Keratinocyte (primary cell): ENCODE measurements at regions not wholly inside any gene's neighbourhood (a gene's known extent, or its start where the extent isn't known, plus 50 kb on each side); places are given as distances from the start of the nearest gene placed in this dataset.
A peak's percentile ranks its signal among the peaks of the same experiment; 100 is the strongest.

Source experiments
- DNase-seq: peaks from one replicate; pipeline ENCODE4 v3.0.0-alpha.2; 2011; ENCODE audit warnings: low read depth, missing footprints, low spot score
- FAIRE-seq: peaks from 2 replicates; lab custom pipeline; 2011; peaks lifted over from hg19 to GRCh38; lab: Jason Lieb, UNC
- H2AFZ ChIP-seq: 2 replicates; pipeline ENCODE4 v1.6.0; 2012; ENCODE audit warnings: low read length, control low read depth, inconsistent platforms; ENCODE audit not compliant: control insufficient read depth
- H3K27ac ChIP-seq: 2 replicates; pipeline ENCODE4 v1.5.1; 2011; ENCODE audit warnings: low read length; ENCODE audit not compliant: control insufficient read depth, insufficient read depth
- H3K27me3 ChIP-seq: 3 replicates; pipeline ENCODE4 v1.6.0; 2011; ENCODE audit warnings: low read length; ENCODE audit not compliant: control insufficient read depth, insufficient read depth; ENCODE audit errors: extremely low read depth
- H3K36me3 ChIP-seq, 2 experiments: 2 replicates in 1 of 2; 3 replicates in 1 of 2; pipeline ENCODE4 v1.5.1; 2011; ENCODE audit warnings: low read length in 2 of 2, mild to moderate bottlenecking in 1 of 2; ENCODE audit not compliant: control insufficient read depth in 2 of 2, insufficient read depth in 2 of 2; ENCODE audit errors: extremely low read depth in 1 of 2
- H3K4me1 ChIP-seq: 3 replicates; pipeline ENCODE4 v1.5.1; 2011; ENCODE audit warnings: low read length; ENCODE audit not compliant: control insufficient read depth, insufficient read depth; ENCODE audit errors: extremely low read depth
- H3K4me2 ChIP-seq: 3 replicates; pipeline ENCODE4 v1.6.0; 2011; ENCODE audit warnings: low read depth, low read length; ENCODE audit not compliant: control insufficient read depth, insufficient read depth; ENCODE audit errors: extremely low read depth
- H3K4me3 ChIP-seq, 3 experiments: fragments of 200-600 bp in 1 of 3; sonication (generic) in 1 of 3; 2 replicates in 2 of 3; 3 replicates in 1 of 3; pipeline ENCODE4 v1.5.1; 2011 to 2016; ENCODE audit warnings: low read length in 3 of 3, mild to moderate bottlenecking in 3 of 3, control low read depth in 2 of 3, inconsistent platforms in 1 of 3, low read depth in 1 of 3, mixed read lengths in 1 of 3, mixed run types in 1 of 3, moderate library complexity in 1 of 3; ENCODE audit not compliant: control insufficient read depth in 2 of 3, insufficient read depth in 2 of 3; ENCODE audit errors: extremely low read depth in 1 of 3
- H3K79me2 ChIP-seq: 2 replicates; pipeline ENCODE4 v1.6.0; 2012; ENCODE audit warnings: low read length; ENCODE audit not compliant: control insufficient read depth, insufficient read depth
- H3K9ac ChIP-seq: 3 replicates; pipeline ENCODE4 v1.6.0; 2011; ENCODE audit warnings: low read length; ENCODE audit not compliant: control insufficient read depth, insufficient read depth; ENCODE audit errors: extremely low read depth
- H3K9me1 ChIP-seq: 3 replicates; pipeline ENCODE4 v1.6.0; 2011; ENCODE audit warnings: low read length; ENCODE audit not compliant: control insufficient read depth, insufficient read depth; ENCODE audit errors: extremely low read depth
- H3K9me3 ChIP-seq: 2 replicates; pipeline ENCODE4 v1.5.1; 2012; ENCODE audit warnings: low read depth, low read length; ENCODE audit not compliant: control insufficient read depth
- H4K20me1 ChIP-seq: 3 replicates; pipeline ENCODE4 v1.6.0; 2011; ENCODE audit warnings: low read length; ENCODE audit not compliant: control insufficient read depth, insufficient read depth; ENCODE audit errors: extremely low read depth
- EZH2 ChIP-seq: IDR thresholded peaks from one replicate; pipeline ENCODE4 v1.6.1; 2012; ENCODE audit warnings: inconsistent platforms, mild to moderate bottlenecking, low read length, moderate library complexity
- dilution Hi-C: fragments of 300-500 bp; cut with MboI; formaldehyde crosslinking; loops from one replicate; pipeline ENCODE4 v1.7.0; 2020; ENCODE audit warnings: low sequenced_read_pairs; ENCODE audit not compliant: extremely low pct_ligation_motif_present
- TF ChIP-seq, protein P1 (sequence below), 3 experiments: IDR thresholded peaks in 1 of 3; conservative IDR thresholded peaks in 1 of 3; optimal IDR thresholded peaks in 1 of 3; 2 replicates in 2 of 3; 3 replicates in 1 of 3; pipeline versions ENCODE3 to v1.5.1; 2011; ENCODE audit warnings: low read length in 3 of 3, mild to moderate bottlenecking in 3 of 3, moderate library complexity in 2 of 3, control low read depth in 1 of 3, inconsistent platforms in 1 of 3; ENCODE audit not compliant: insufficient read depth in 2 of 3; ENCODE audit errors: extremely low read depth in 1 of 3

DNA sequence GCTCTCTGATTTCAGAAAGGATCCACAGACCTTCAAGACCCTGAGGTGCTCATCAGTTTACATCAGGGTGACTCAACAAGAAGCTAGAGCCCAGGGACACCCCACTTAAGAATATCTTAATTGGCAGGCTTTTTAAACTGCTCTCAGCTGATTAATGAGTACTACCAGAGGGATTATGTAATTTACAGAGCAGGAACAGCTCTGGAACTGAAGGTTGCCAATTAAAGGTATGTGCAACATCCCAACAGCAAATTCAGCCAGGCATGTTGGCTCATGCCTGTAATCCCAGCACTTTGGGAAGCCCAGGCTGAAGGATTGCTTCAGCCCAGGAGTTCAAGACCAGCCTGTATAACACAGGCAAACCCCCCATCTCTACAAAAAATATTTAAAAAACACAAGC, 295.7 kb downstream of the SETD4 start:
- no peak overlapping the region for H2AFZ ChIP-seq
- dilution Hi-C loops = no loop called here

DNA sequence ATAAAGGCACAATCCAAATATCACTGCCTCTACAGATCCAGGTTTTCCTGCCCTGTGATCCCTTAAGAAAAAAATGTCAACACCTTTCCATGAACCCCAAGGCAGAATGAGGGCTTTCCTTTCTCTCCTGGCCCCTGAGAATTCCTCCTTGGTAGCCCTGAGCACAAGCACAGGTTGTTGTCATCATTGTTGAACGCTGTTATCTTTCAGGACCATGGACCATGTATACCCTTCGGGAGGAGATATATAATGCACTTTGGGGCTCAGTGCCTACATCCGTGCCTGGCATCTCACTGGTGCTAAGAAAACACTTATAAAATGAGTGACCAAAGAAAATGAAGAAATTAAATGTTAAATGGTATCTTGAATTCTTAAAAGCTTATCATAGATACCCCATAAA, 296.2 kb downstream of the SETD4 start:
- Histone ChIP-seq H4K20me1 (no peaks in the 10 kb centered on the region), H3K4me3 (no peak overlapping the region), H2AFZ (no peak overlapping the region), H3K9me3 (no peaks in the 10 kb centered on the region), H3K79me2 (no peaks in the 10 kb centered on the region), H3K27me3 (no peaks in the 10 kb centered on the region), H3K27ac (no peak overlapping the region), H3K36me3 (no peaks in the 10 kb centered on the region), H3K4me2 (no peak overlapping the region), H3K4me1 (no peaks in the 10 kb centered on the region), H3K9me1 (no peaks in the 10 kb centered on the region), H3K9ac (no peak overlapping the region)
- dilution Hi-C loops = no loop called here
- TF ChIP-seq, protein P1, sequence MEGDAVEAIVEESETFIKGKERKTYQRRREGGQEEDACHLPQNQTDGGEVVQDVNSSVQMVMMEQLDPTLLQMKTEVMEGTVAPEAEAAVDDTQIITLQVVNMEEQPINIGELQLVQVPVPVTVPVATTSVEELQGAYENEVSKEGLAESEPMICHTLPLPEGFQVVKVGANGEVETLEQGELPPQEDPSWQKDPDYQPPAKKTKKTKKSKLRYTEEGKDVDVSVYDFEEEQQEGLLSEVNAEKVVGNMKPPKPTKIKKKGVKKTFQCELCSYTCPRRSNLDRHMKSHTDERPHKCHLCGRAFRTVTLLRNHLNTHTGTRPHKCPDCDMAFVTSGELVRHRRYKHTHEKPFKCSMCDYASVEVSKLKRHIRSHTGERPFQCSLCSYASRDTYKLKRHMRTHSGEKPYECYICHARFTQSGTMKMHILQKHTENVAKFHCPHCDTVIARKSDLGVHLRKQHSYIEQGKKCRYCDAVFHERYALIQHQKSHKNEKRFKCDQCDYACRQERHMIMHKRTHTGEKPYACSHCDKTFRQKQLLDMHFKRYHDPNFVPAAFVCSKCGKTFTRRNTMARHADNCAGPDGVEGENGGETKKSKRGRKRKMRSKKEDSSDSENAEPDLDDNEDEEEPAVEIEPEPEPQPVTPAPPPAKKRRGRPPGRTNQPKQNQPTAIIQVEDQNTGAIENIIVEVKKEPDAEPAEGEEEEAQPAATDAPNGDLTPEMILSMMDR (optimal IDR thresholded peaks at IDR 0.05 in 1 of 3, IDR thresholded peaks at IDR 0.05 in 1 of 3, conservative IDR thresholded peaks at IDR 0.05 in 1 of 3; ENCODE audit: extremely low read depth in 1 of 3, insufficient read depth in 2 of 3, low read length in 3 of 3) = no peak
- no peak for TF ChIP-seq EZH2
- DNase-seq (no peak), FAIRE-seq (no peak)

More for the DNA sequence above, 295.7 kb downstream of the SETD4 start:
- no peak for DNase-seq
- no peaks in the 10 kb centered on the region for H4K20me1 ChIP-seq
- H3K79me2 ChIP-seq = no peaks in the 10 kb centered on the region
- no peak overlapping the region for H3K27ac ChIP-seq
- H3K9me3 ChIP-seq = no peaks in the 10 kb centered on the region
- H3K4me2 ChIP-seq = no peak overlapping the region
- H3K9ac ChIP-seq = no peak overlapping the region
- no peaks in the 10 kb centered on the region for H3K9me1 ChIP-seq
- TF ChIP-seq EZH2 = no peak
- TF ChIP-seq, protein P1 (optimal IDR thresholded peaks at IDR 0.05 in 1 of 3, IDR thresholded peaks at IDR 0.05 in 1 of 3, conservative IDR thresholded peaks at IDR 0.05 in 1 of 3; ENCODE audit: extremely low read depth in 1 of 3, insufficient read depth in 2 of 3, low read length in 3 of 3) = no peak
- H3K36me3 ChIP-seq = no peaks in the 10 kb centered on the region
- no peak overlapping the region for H3K4me3 ChIP-seq
- FAIRE-seq = peak; percentile 36
- H3K4me1 ChIP-seq = no peaks in the 10 kb centered on the region
- H3K27me3 ChIP-seq = no peaks in the 10 kb centered on the region
